ENCODE measurements at regions not wholly inside any gene's neighbourhood (a gene's known extent, or its start where the extent isn't known, plus 50 kb on each side); places are given as distances from the start of the nearest gene placed in this dataset.

GRCh38 chr1:189669846-189670245 is 807.8 kb downstream of the BRINP3 start:
- Histone ChIP-seq H3K27ac (ENCODE audit: low read depth, low read length) (no peak overlapping the region), H4K12ac (ENCODE audit: low read depth, low read length) (no peak overlapping the region), H2BK120ac (ENCODE audit: insufficient read depth, low read length, poor library complexity) (no peak overlapping the region), H3K79me1 (ENCODE audit: low read length) (no peaks in the 10 kb centered on the region), H2AFZ (ENCODE audit: insufficient read depth, low read length, poor library complexity) (no peak overlapping the region), H3K14ac (ENCODE audit: low read length) (no peak overlapping the region), H3K79me2 (ENCODE audit: control insufficient read depth, insufficient read depth, low read length, poor library complexity) (no peaks in the 10 kb centered on the region), H3K27me3 (ENCODE audit: insufficient read depth, low read length) (no peaks in the 10 kb centered on the region), H4K8ac (ENCODE audit: low read depth, low read length) (no peak overlapping the region), H2BK12ac (ENCODE audit: low read length) (no peak overlapping the region), H2BK5ac (ENCODE audit: low read depth, low read length, poor library complexity) (no peak overlapping the region), H2AK5ac (ENCODE audit: low read length) (no peak overlapping the region), H3K4me2 (ENCODE audit: low read length) (no peak overlapping the region), H3K36me3 (ENCODE audit: control insufficient read depth in 1 of 2, insufficient read depth in 2 of 2, low read length in 2 of 2) (no peaks in the 10 kb centered on the region), H3K4me3 (ENCODE audit: low read depth, low read length) (no peak overlapping the region), H3K4ac (ENCODE audit: low read depth, low read length) (no peak overlapping the region), H3K18ac (ENCODE audit: low read length) (no peak overlapping the region), H3K9ac (ENCODE audit: low read length) (no peak overlapping the region), H3K9me3 (ENCODE audit: insufficient read depth, low read depth, low read length) (no peaks in the 10 kb centered on the region), H3K4me1 (ENCODE audit: control insufficient read depth in 1 of 2, insufficient read depth in 2 of 2, low read length in 2 of 2) (no peaks in the 10 kb centered on the region), H3K23ac (ENCODE audit: low read length) (no peak overlapping the region), H4K91ac (ENCODE audit: low read depth, low read length) (no peak overlapping the region)
- WGBS (ENCODE audit: extremely low coverage, insufficient coverage, insufficient read length), result no CpG with 5 or more reads among the region's 2 CpGs
- DNase-seq, result no peak

- no peaks in the 10 kb centered on the region for H3K27me3 ChIP-seq (ENCODE audit: insufficient read depth, low read length)
- WGBS (ENCODE audit: extremely low coverage, insufficient coverage, insufficient read length), result no CpG with 5 or more reads among the region's 2 CpGs
- no peaks in the 10 kb centered on the region for H3K36me3 ChIP-seq (ENCODE audit: control insufficient read depth in 1 of 2, insufficient read depth in 2 of 2, low read length in 2 of 2)
- H3K79me1 ChIP-seq (ENCODE audit: low read length), result no peaks in the 10 kb centered on the region
- H3K4me2 ChIP-seq (ENCODE audit: low read length), result no peak overlapping the region
- no peak overlapping the region for H3K27ac ChIP-seq (ENCODE audit: low read depth, low read length)
- H3K14ac ChIP-seq (ENCODE audit: low read length), result no peak overlapping the region
- no peaks in the 10 kb centered on the region for H3K79me2 ChIP-seq (ENCODE audit: control insufficient read depth, insufficient read depth, low read length, poor library complexity)
- H3K9me3 ChIP-seq (ENCODE audit: insufficient read depth, low read depth, low read length), result no peaks in the 10 kb centered on the region
- H3K4me3 ChIP-seq (ENCODE audit: low read depth, low read length), result no peak overlapping the region
- H2BK120ac ChIP-seq (ENCODE audit: insufficient read depth, low read length, poor library complexity), result no peak overlapping the region
- H2BK12ac ChIP-seq (ENCODE audit: low read length), result no peak overlapping the region
- no peak overlapping the region for H2BK5ac ChIP-seq (ENCODE audit: low read depth, low read length, poor library complexity)
- no peak overlapping the region for H3K4ac ChIP-seq (ENCODE audit: low read depth, low read length)
- H3K18ac ChIP-seq (ENCODE audit: low read length), result no peak overlapping the region
- no peak overlapping the region for H3K23ac ChIP-seq (ENCODE audit: low read length)
- DNase-seq, result no peak
- H2AFZ ChIP-seq (ENCODE audit: insufficient read depth, low read length, poor library complexity), result no peak overlapping the region
- no peak overlapping the region for H4K8ac ChIP-seq (ENCODE audit: low read depth, low read length)
- H3K4me1 ChIP-seq (ENCODE audit: control insufficient read depth in 1 of 2, insufficient read depth in 2 of 2, low read length in 2 of 2), result no peaks in the 10 kb centered on the region
- no peak overlapping the region for H3K9ac ChIP-seq (ENCODE audit: low read length)
- H2AK5ac ChIP-seq (ENCODE audit: low read length), result no peak overlapping the region
- H4K12ac ChIP-seq (ENCODE audit: low read depth, low read length), result no peak overlapping the region
- no peak overlapping the region for H4K91ac ChIP-seq (ENCODE audit: low read depth, low read length)
Measured at GRCh38 chr1:189673217-189673616, 804.4 kb downstream of the BRINP3 start.

GRCh38 chr1:189675712-189676244 is 801.9 kb downstream of the BRINP3 start:
- Histone ChIP-seq H3K4me1 (ENCODE audit: control insufficient read depth in 1 of 2, insufficient read depth in 2 of 2, low read length in 2 of 2) (no peaks in the 10 kb centered on the region), H3K79me1 (ENCODE audit: low read length) (no peaks in the 10 kb centered on the region), H3K4me3 (ENCODE audit: low read depth, low read length) (no peak overlapping the region), H4K12ac (ENCODE audit: low read depth, low read length) (no peak overlapping the region), H2AFZ (ENCODE audit: insufficient read depth, low read length, poor library complexity) (no peak overlapping the region), H3K4me2 (ENCODE audit: low read length) (no peak overlapping the region), H3K9me3 (ENCODE audit: insufficient read depth, low read depth, low read length) (no peaks in the 10 kb centered on the region), H3K9ac (ENCODE audit: low read length) (no peak overlapping the region), H3K27me3 (ENCODE audit: insufficient read depth, low read length) (no peaks in the 10 kb centered on the region), H3K4ac (ENCODE audit: low read depth, low read length) (no peak overlapping the region), H3K14ac (ENCODE audit: low read length) (no peak overlapping the region), H4K91ac (ENCODE audit: low read depth, low read length) (no peak overlapping the region), H3K18ac (ENCODE audit: low read length) (no peak overlapping the region), H2BK12ac (ENCODE audit: low read length) (no peak overlapping the region), H3K23ac (ENCODE audit: low read length) (no peak overlapping the region), H3K36me3 (ENCODE audit: control insufficient read depth in 1 of 2, insufficient read depth in 2 of 2, low read length in 2 of 2) (no peaks in the 10 kb centered on the region), H3K27ac (ENCODE audit: low read depth, low read length) (no peak overlapping the region), H2AK5ac (ENCODE audit: low read length) (no peak overlapping the region), H2BK120ac (ENCODE audit: insufficient read depth, low read length, poor library complexity) (no peak overlapping the region), H2BK5ac (ENCODE audit: low read depth, low read length, poor library complexity) (no peak overlapping the region), H3K79me2 (ENCODE audit: control insufficient read depth, insufficient read depth, low read length, poor library complexity) (no peaks in the 10 kb centered on the region), H4K8ac (ENCODE audit: low read depth, low read length) (no peak overlapping the region)
- no CpG with 5 or more reads among the region's 6 CpGs for WGBS (ENCODE audit: extremely low coverage, insufficient coverage, insufficient read length)
- no peak for DNase-seq

- Histone ChIP-seq H4K8ac (ENCODE audit: low read depth, low read length) (no peak overlapping the region), H3K9me3 (ENCODE audit: insufficient read depth, low read depth, low read length) (no peaks in the 10 kb centered on the region), H2BK120ac (ENCODE audit: insufficient read depth, low read length, poor library complexity) (no peak overlapping the region), H2AK5ac (ENCODE audit: low read length) (no peak overlapping the region), H3K9ac (ENCODE audit: low read length) (no peak overlapping the region), H2BK5ac (ENCODE audit: low read depth, low read length, poor library complexity) (no peak overlapping the region), H3K23ac (ENCODE audit: low read length) (no peak overlapping the region), H3K27ac (ENCODE audit: low read depth, low read length) (no peak overlapping the region), H4K12ac (ENCODE audit: low read depth, low read length) (no peak overlapping the region), H3K79me1 (ENCODE audit: low read length) (no peaks in the 10 kb centered on the region), H3K4me3 (ENCODE audit: low read depth, low read length) (no peak overlapping the region), H3K79me2 (ENCODE audit: control insufficient read depth, insufficient read depth, low read length, poor library complexity) (no peaks in the 10 kb centered on the region), H3K18ac (ENCODE audit: low read length) (no peak overlapping the region), H2AFZ (ENCODE audit: insufficient read depth, low read length, poor library complexity) (no peak overlapping the region), H3K14ac (ENCODE audit: low read length) (no peak overlapping the region), H3K27me3 (ENCODE audit: insufficient read depth, low read length) (no peaks in the 10 kb centered on the region), H3K4ac (ENCODE audit: low read depth, low read length) (no peak overlapping the region), H3K4me2 (ENCODE audit: low read length) (no peak overlapping the region), H3K36me3 (ENCODE audit: control insufficient read depth in 1 of 2, insufficient read depth in 2 of 2, low read length in 2 of 2) (no peaks in the 10 kb centered on the region), H3K4me1 (ENCODE audit: control insufficient read depth in 1 of 2, insufficient read depth in 2 of 2, low read length in 2 of 2) (no peaks in the 10 kb centered on the region), H2BK12ac (ENCODE audit: low read length) (no peak overlapping the region), H4K91ac (ENCODE audit: low read depth, low read length) (no peak overlapping the region)
- no CpG with 5 or more reads among the region's 3 CpGs for WGBS (ENCODE audit: extremely low coverage, insufficient coverage, insufficient read length)
- DNase-seq, result peak in 1 of 2 donors; percentile 30
Measured at GRCh38 chr1:189678779-189679178, 798.9 kb downstream of the BRINP3 start.

Measured in trophoblast cell (in vitro differentiated cells and primary cell).